ENCODE measurements at regions not wholly inside any gene's neighbourhood (a gene's known extent, or its start where the extent isn't known, plus 50 kb on each side); places are given as distances from the start of the nearest gene placed in this dataset.

- H3K79me2 ChIP-seq (ENCODE audit: control insufficient read depth in 1 of 2, insufficient read depth in 2 of 2, low read length in 2 of 2), result no peaks in the 10 kb centered on the region
- H4K20me1 ChIP-seq (replicated peaks in 1 of 2; ENCODE audit: control insufficient read depth in 1 of 2, insufficient read depth in 2 of 2, low read length in 2 of 2), result no peaks in the 10 kb centered on the region
Measured at GRCh38 chr2:71811157-71811556, 336.5 kb downstream of the CYP26B1 start.

More at GRCh38 chr2:71811157-71811556, 336.5 kb downstream of the CYP26B1 start:
- Histone ChIP-seq H2BK20ac (ENCODE audit: low read length) (no peak overlapping the region), H4K91ac (replicated peaks; ENCODE audit: insufficient read length, low read length) (no peak overlapping the region), H3K23me2 (ENCODE audit: low read depth, low read length) (peaks cover 2% of the 10 kb centered on the region; the same call in 1 of the 2 replicates), H2BK15ac (ENCODE audit: low read length) (no peak overlapping the region), H3K4me1 (replicated peaks in 1 of 4; ENCODE audit: control insufficient read depth in 3 of 4, insufficient read depth in 4 of 4, low read length in 3 of 4) (no peaks in the 10 kb centered on the region), H2BK5ac (ENCODE audit: low read depth, low read length) (no peak overlapping the region), H2BK120ac (replicated peaks; ENCODE audit: low read depth, low read length) (no peak overlapping the region), H2BK12ac (ENCODE audit: low read depth, low read length) (no peak overlapping the region), H3K4ac (replicated peaks; ENCODE audit: insufficient read length, low read depth, low read length) (no peak overlapping the region), H3K4me3 (ENCODE audit: extremely low read depth in 1 of 4, insufficient read depth in 2 of 4, low read depth in 3 of 4, low read length in 4 of 4) (no peak overlapping the region), H3K79me1 (ENCODE audit: low read depth, low read length) (no peaks in the 10 kb centered on the region), H2AK5ac (ENCODE audit: low read depth, low read length) (no peak overlapping the region), H3K9me3 (ENCODE audit: insufficient read depth in 2 of 2, low read depth in 1 of 2, low read length in 1 of 2) (no peaks in the 10 kb centered on the region; a peak in 1 of 4 replicates), H3K27me3 (replicated peaks in 1 of 4; ENCODE audit: control insufficient read depth in 3 of 4, extremely low read depth in 1 of 4, insufficient read depth in 3 of 4, low read length in 3 of 4) (no peaks in the 10 kb centered on the region), H2AFZ (ENCODE audit: low read length) (no peak overlapping the region), H3K36me3 (ENCODE audit: control insufficient read depth in 2 of 4, insufficient read depth in 4 of 4, low read length in 3 of 4) (no peaks in the 10 kb centered on the region), H3K18ac (ENCODE audit: extremely low read depth, low read length) (no peak overlapping the region), H3K27ac (ENCODE audit: low read depth, low read length) (no peak overlapping the region), H3K56ac (replicated peaks; ENCODE audit: insufficient read length, low read depth, low read length) (no peak overlapping the region), H3K23ac (ENCODE audit: insufficient read length) (no peak overlapping the region), H3K4me2 (ENCODE audit: insufficient read depth in 1 of 2, low read depth in 2 of 2, low read length in 2 of 2) (no peak overlapping the region), H3K14ac (ENCODE audit: insufficient read length) (no peak overlapping the region), H4K8ac (ENCODE audit: extremely low read depth, insufficient read depth, low read length) (no peak overlapping the region), H3K9ac (replicated peaks in 1 of 4; ENCODE audit: extremely low read depth in 1 of 4, low read depth in 3 of 4, low read length in 3 of 4) (no peak overlapping the region), H4K5ac (ENCODE audit: insufficient read length, low read depth, low read length) (no peak overlapping the region)
- no peak for DNase-seq (ENCODE audit: low read depth in 1 of 2, low spot score in 2 of 2)
- CTCF ChIA-PET (ENCODE audit: partially characterized antibody), result interaction anchor here (0.7 to 2.7 kb wide), 6 partner anchors 9 to 339 kb away, joined by 3 to 18 read pairs (median 4); no protein-coding TSS in a partner anchor
- POLR2A ChIA-PET (ENCODE audit: partially characterized antibody), result no interaction called here
- no peak for FAIRE-seq
- TF ChIP-seq YY1 (IDR thresholded peaks at IDR 0.05; ENCODE audit: low read depth, low read length), result no peak
- no peak for TF ChIP-seq SIN3A (conservative IDR thresholded peaks at IDR 0.05 in 1 of 2, IDR thresholded peaks at IDR 0.05 in 1 of 2; ENCODE audit: low read depth in 1 of 2, low read length in 2 of 2)
- TF ChIP-seq SAP30 (IDR thresholded peaks at IDR 0.05; ENCODE audit: insufficient read depth, insufficient replicate concordance, low read length), result no peak
- no peak for TF ChIP-seq TBP (IDR thresholded peaks at IDR 0.05; ENCODE audit: low read depth, low read length)
- TF ChIP-seq JUND (IDR thresholded peaks at IDR 0.05; ENCODE audit: low read length), result no peak
- TF ChIP-seq MAFK (IDR thresholded peaks at IDR 0.05; ENCODE audit: low read depth, low read length), result no peak
- TF ChIP-seq CBX8 (IDR thresholded peaks at IDR 0.05; ENCODE audit: borderline replicate concordance, low read depth, low read length), result no peak
- TF ChIP-seq TEAD4 (IDR thresholded peaks at IDR 0.05; ENCODE audit: low read depth, low read length), result no peak
- TF ChIP-seq KDM4A (IDR thresholded peaks at IDR 0.05; ENCODE audit: low read depth, low read length, severe bottlenecking), result no peak
- TF ChIP-seq ATF2 (IDR thresholded peaks at IDR 0.05; ENCODE audit: low read length), result no peak
- TF ChIP-seq ATF3 (IDR thresholded peaks at IDR 0.05; ENCODE audit: insufficient read depth, low read depth, low read length), result no peak
- TF ChIP-seq CREB1 (IDR thresholded peaks at IDR 0.05), result no peak
- no peak for TF ChIP-seq TAF1 (IDR thresholded peaks at IDR 0.05; ENCODE audit: low read depth, low read length)
- no peak for TF ChIP-seq HDAC2 (IDR thresholded peaks at IDR 0.05; ENCODE audit: borderline replicate concordance in 1 of 2, low read depth in 2 of 2, low read length in 2 of 2)
